Fibroblast of lung (primary cell): ENCODE measurements at regions not wholly inside any gene's neighbourhood (a gene's known extent, or its start where the extent isn't known, plus 50 kb on each side); places are given as distances from the start of the nearest gene placed in this dataset.

Experiments used
- DNase-seq, 2 donors: peaks; one replicate each; pipeline versions ENCODE4 v3.0.0 to v3.0.0-alpha.2; 2010; ENCODE audit warnings: low read depth in 2 of 2
- H2AFZ ChIP-seq: 2 replicates; pipeline ENCODE4 v1.5.1; 2012; ENCODE audit warnings: low read length, control low read depth, inconsistent platforms
- H3K27ac ChIP-seq: 2 replicates; pipeline ENCODE4 v1.5.1; 2011; ENCODE audit warnings: low read length, control low read depth; ENCODE audit not compliant: insufficient read depth
- H3K27me3 ChIP-seq: 2 replicates; pipeline ENCODE4 v1.5.1; 2011; ENCODE audit warnings: mild to moderate bottlenecking, low read length; ENCODE audit not compliant: control insufficient read depth, insufficient read depth
- H3K36me3 ChIP-seq: 2 replicates; pipeline ENCODE4 v1.5.1; 2011; ENCODE audit warnings: low read length; ENCODE audit not compliant: control insufficient read depth, insufficient read depth
- H3K4me1 ChIP-seq: 2 replicates; pipeline ENCODE4 v1.5.1; 2011; ENCODE audit warnings: low read length; ENCODE audit not compliant: control insufficient read depth, insufficient read depth; ENCODE audit errors: extremely low read depth
- H3K4me2 ChIP-seq: 2 replicates; pipeline ENCODE4 v1.5.1; 2011; ENCODE audit warnings: low read length, control low read depth; ENCODE audit not compliant: insufficient read depth; ENCODE audit errors: extremely low read depth
- H3K4me3 ChIP-seq, 4 experiments: fragments of 200-600 bp in 1 of 4; sonication (generic) in 1 of 4; replicated peaks in 1 of 4; 2 replicates each; pipeline ENCODE4 v1.5.1; 2011 to 2016; ENCODE audit warnings: low read length in 4 of 4, low read depth in 3 of 4, mild to moderate bottlenecking in 3 of 4, control low read depth in 2 of 4, inconsistent platforms in 1 of 4, mixed read lengths in 1 of 4; ENCODE audit not compliant: insufficient read depth in 1 of 4; ENCODE audit errors: control extremely low read depth in 1 of 4
- H3K79me2 ChIP-seq: 2 replicates; pipeline ENCODE4 v1.5.1; 2012; ENCODE audit warnings: mild to moderate bottlenecking, low read length, inconsistent platforms; ENCODE audit not compliant: control insufficient read depth, insufficient read depth
- H3K9ac ChIP-seq: 2 replicates; pipeline ENCODE4 v1.5.1; 2011; ENCODE audit warnings: mild to moderate bottlenecking, low read length, control low read depth; ENCODE audit not compliant: insufficient read depth
- H3K9me3 ChIP-seq: 2 replicates; pipeline ENCODE4 v1.5.1; 2012; ENCODE audit warnings: low read depth, low read length; ENCODE audit not compliant: control insufficient read depth, insufficient read depth
- H4K20me1 ChIP-seq: 2 replicates; pipeline ENCODE4 v1.5.1; 2011; ENCODE audit warnings: low read length; ENCODE audit not compliant: control insufficient read depth, insufficient read depth; ENCODE audit errors: extremely low read depth
- CTCF ChIP-seq, 2 donors: IDR thresholded peaks in 1 of 2; conservative IDR thresholded peaks in 1 of 2; 1 replicate in 1 of 2; 2 replicates in 1 of 2; pipeline ENCODE4 v1.5.1; 2011 to 2012; ENCODE audit warnings: low read length in 2 of 2, control low read depth in 1 of 2, inconsistent platforms in 1 of 2, low read depth in 1 of 2, mild to moderate bottlenecking in 1 of 2
- EZH2 ChIP-seq: IDR thresholded peaks from 2 replicates; pipeline ENCODE4 v1.5.1; 2012; ENCODE audit warnings: low read length, control low read depth, mild to moderate bottlenecking; ENCODE audit errors: missing control alignments

GRCh38 chr5:175253597-175253996, 190.4 kb downstream of the DRD1 start:
- Histone ChIP-seq H3K27me3 (no peaks in the 10 kb centered on the region), H3K36me3 (no peaks in the 10 kb centered on the region), H4K20me1 (no peaks in the 10 kb centered on the region), H3K27ac (no peak overlapping the region), H3K79me2 (no peaks in the 10 kb centered on the region), H3K4me3 (no peak overlapping the region), H3K9ac (no peak overlapping the region), H3K4me2 (no peak overlapping the region), H3K4me1 (no peaks in the 10 kb centered on the region), H2AFZ (peak overlapping the region; percentile 1), H3K9me3 (no peaks in the 10 kb centered on the region)
- TF ChIP-seq EZH2 (no peak), CTCF (conservative IDR thresholded peaks at IDR 0.05 in 1 of 2, IDR thresholded peaks at IDR 0.05 in 1 of 2; ENCODE audit: low read depth in 1 of 2, low read length in 2 of 2) (no peak)
- peak in 1 of 2 donors; percentile 39 for DNase-seq

- Histone ChIP-seq H3K4me3 (no peak overlapping the region), H3K79me2 (no peaks in the 10 kb centered on the region), H3K4me2 (no peak overlapping the region), H3K27me3 (no peaks in the 10 kb centered on the region), H3K4me1 (peaks cover 6% of the 10 kb centered on the region), H3K27ac (no peak overlapping the region), H3K36me3 (no peaks in the 10 kb centered on the region), H3K9ac (no peak overlapping the region), H2AFZ (no peak overlapping the region), H4K20me1 (no peaks in the 10 kb centered on the region), H3K9me3 (no peaks in the 10 kb centered on the region)
- no peak for TF ChIP-seq CTCF (conservative IDR thresholded peaks at IDR 0.05 in 1 of 2, IDR thresholded peaks at IDR 0.05 in 1 of 2; ENCODE audit: low read depth in 1 of 2, low read length in 2 of 2)
- no peak for TF ChIP-seq EZH2
- DNase-seq: peak in 1 of 2 donors; percentile 73
Measured at GRCh38 chr5:175252234-175252805, 191.7 kb downstream of the DRD1 start.

GRCh38 chr5:175250426-175250825, 193.6 kb downstream of the DRD1 start:
- H3K4me1 ChIP-seq: peaks cover 18% of the 10 kb centered on the region
- H3K9ac ChIP-seq: no peak overlapping the region
- H4K20me1 ChIP-seq: no peaks in the 10 kb centered on the region
- no peak overlapping the region for H3K4me3 ChIP-seq
- TF ChIP-seq CTCF (conservative IDR thresholded peaks at IDR 0.05 in 1 of 2, IDR thresholded peaks at IDR 0.05 in 1 of 2; ENCODE audit: low read depth in 1 of 2, low read length in 2 of 2): no peak
- TF ChIP-seq EZH2: no peak
- no peak overlapping the region for H3K27ac ChIP-seq
- H3K36me3 ChIP-seq: no peaks in the 10 kb centered on the region
- H3K4me2 ChIP-seq: no peak overlapping the region
- no peaks in the 10 kb centered on the region for H3K9me3 ChIP-seq
- H3K79me2 ChIP-seq: no peaks in the 10 kb centered on the region
- H3K27me3 ChIP-seq: no peaks in the 10 kb centered on the region
- no peak for DNase-seq
- no peak overlapping the region for H2AFZ ChIP-seq
